T-helper 1 cell treated with Interleukin-12 subunit alpha and Interleukin-12 subunit beta and Interleukin-4 antibody, amounts not matched to agents 30 μg/mL and 1 μg/mL, for 36 hours (primary cell): ENCODE measurements at regions not wholly inside any gene's neighbourhood (a gene's known extent, or its start where the extent isn't known, plus 50 kb on each side); places are given as distances from the start of the nearest gene placed in this dataset.
"Not testable (repeated sequence)": the region's sequence is repeated elsewhere in the genome, so short reads cannot be mapped to it uniquely, and the experiment has no call there.

ENCODE experiments used
- H3K27ac Mint-ChIP-seq: one replicate; pipeline ENCODE4 v1.8.0; 2021; ENCODE audit warnings: mild to moderate bottlenecking, mixed read lengths
- H3K27me3 Mint-ChIP-seq: one replicate; pipeline ENCODE4 v1.8.0; 2021; ENCODE audit warnings: low read depth, mixed read lengths
- H3K36me3 Mint-ChIP-seq: one replicate; pipeline ENCODE4 v1.8.0; 2021; ENCODE audit warnings: low read depth, mixed read lengths
- H3K4me1 Mint-ChIP-seq: one replicate; pipeline ENCODE4 v1.8.0; 2021; ENCODE audit warnings: low read depth, mixed read lengths
- H3K4me3 Mint-ChIP-seq: one replicate; pipeline ENCODE4 v1.8.0; 2021; ENCODE audit warnings: mild to moderate bottlenecking, moderate library complexity, mixed read lengths
- H3K9me3 Mint-ChIP-seq: one replicate; pipeline ENCODE4 v1.8.0; 2021; ENCODE audit warnings: mixed read lengths

DNA sequence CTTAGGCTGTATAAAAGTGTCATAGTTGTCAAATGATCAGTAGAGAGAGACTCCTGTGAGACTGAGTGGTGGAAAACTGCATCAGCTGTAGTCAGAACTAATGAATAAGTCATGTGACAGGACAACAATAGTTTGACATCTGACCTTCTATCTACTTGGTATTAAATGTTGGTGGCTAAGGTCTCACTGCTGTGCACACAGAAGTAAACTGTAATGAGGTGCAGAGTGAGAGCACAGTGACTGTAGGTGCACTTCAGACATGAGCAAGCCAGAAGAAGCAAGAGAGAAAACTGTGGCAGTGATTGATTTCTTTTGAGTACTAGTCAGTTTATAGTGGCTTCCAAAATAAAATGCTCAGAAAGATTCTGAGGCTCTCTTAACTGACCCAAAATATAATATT, 803.6 kb downstream of the RAPGEF2 start:
- no peaks in the 10 kb centered on the region for H3K36me3 Mint-ChIP-seq
- H3K4me1 Mint-ChIP-seq: no peaks in the 10 kb centered on the region
- no peak overlapping the region for H3K27ac Mint-ChIP-seq
- no peaks in the 10 kb centered on the region for H3K27me3 Mint-ChIP-seq
- H3K4me3 Mint-ChIP-seq: no peak overlapping the region
- no peaks in the 10 kb centered on the region for H3K9me3 Mint-ChIP-seq

- no peak overlapping the region for H3K4me3 Mint-ChIP-seq
- no peaks in the 10 kb centered on the region for H3K36me3 Mint-ChIP-seq
- no peaks in the 10 kb centered on the region for H3K4me1 Mint-ChIP-seq
- H3K27me3 Mint-ChIP-seq: no peaks in the 10 kb centered on the region
- H3K27ac Mint-ChIP-seq: no peak overlapping the region
- H3K9me3 Mint-ChIP-seq: no peaks in the 10 kb centered on the region
Measured at GRCh38 chr4:159910721-159911120, 807.8 kb downstream of the RAPGEF2 start.

DNA sequence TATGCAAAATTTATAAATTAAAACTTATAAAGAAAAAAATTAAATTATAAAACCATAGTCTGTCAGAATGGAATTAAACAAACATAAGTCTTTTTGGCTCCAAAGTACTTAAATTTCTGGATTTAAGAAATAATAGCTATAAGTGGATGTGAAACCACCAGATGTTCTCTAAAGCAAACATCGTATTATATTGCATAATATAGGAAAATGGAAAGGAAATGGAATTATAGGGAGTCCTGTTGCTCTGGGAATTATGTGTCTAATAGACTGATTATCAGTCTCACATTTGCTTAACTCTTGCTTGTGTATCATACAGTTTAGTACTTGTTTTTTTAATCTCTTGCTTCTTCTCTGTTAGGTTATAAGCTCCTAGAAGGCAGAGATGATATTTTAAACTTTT, 819.2 kb downstream of the RAPGEF2 start:
- Mint-ChIP-seq H3K4me1 (no peaks in the 10 kb centered on the region), H3K36me3 (no peaks in the 10 kb centered on the region), H3K9me3 (peaks cover 30% of the 10 kb centered on the region), H3K27me3 (no peaks in the 10 kb centered on the region), H3K4me3 (no peak overlapping the region), H3K27ac (no peak overlapping the region)

GRCh38 chr4:159925770-159926169, 822.9 kb downstream of the RAPGEF2 start:
- Mint-ChIP-seq H3K4me1 (no peaks in the 10 kb centered on the region), H3K36me3 (no peaks in the 10 kb centered on the region), H3K27ac (no peak overlapping the region), H3K9me3 (peaks cover 28% of the 10 kb centered on the region), H3K27me3 (no peaks in the 10 kb centered on the region), H3K4me3 (no peak overlapping the region)

GRCh38 chr4:159926871-159927270, 824.0 kb downstream of the RAPGEF2 start:
- Mint-ChIP-seq H3K27me3 (no peaks in the 10 kb centered on the region), H3K27ac (no peak overlapping the region), H3K9me3 (peaks cover 29% of the 10 kb centered on the region)

DNA sequence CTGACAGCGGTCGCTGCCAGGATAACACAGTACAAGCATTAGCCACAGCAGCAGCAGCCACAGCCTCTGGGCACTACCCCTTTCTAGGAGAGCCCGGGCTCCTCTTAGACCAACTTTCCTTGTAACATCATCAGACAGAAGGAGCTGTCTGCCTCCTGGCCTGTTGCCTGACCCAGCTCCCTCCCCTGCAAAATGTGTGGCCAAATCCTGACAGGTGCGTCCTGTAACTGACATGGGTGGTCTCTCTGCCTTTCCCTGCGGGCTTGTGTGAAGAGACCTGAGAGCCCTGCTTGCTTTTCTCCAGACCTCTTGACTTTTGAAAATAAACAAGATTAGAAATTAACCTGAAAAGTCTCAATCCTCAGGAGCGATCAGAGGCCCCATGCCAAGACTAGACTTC, 824.9 kb downstream of the RAPGEF2 start:
- peaks cover 32% of the 10 kb centered on the region for H3K9me3 Mint-ChIP-seq
- no peaks in the 10 kb centered on the region for H3K36me3 Mint-ChIP-seq
- H3K4me3 Mint-ChIP-seq: no peak overlapping the region

More at GRCh38 chr4:159926871-159927270, 824.0 kb downstream of the RAPGEF2 start:
- Mint-ChIP-seq H3K36me3 (no peaks in the 10 kb centered on the region), H3K4me1 (no peaks in the 10 kb centered on the region), H3K4me3 (no peak overlapping the region)

DNA sequence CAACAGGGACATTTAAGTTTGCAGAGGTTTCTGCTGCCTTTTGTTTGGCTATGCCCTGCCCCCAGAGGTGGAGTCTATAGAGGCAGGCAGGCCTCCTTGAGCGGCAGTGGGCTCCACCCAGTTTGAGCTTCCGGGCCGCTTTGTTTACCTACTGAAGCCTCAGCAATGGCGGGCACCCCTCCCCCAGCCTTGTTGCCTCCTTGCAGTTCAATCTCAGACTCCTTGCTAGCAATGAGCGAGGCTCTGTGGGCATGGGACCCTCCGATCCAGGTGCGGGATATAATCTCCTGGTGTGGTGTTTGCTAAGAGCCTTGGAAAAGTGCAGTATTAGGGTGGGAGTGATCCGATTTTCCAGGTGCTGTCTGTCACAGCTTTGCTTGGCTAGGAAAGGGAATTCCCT, 831.7 kb downstream of the RAPGEF2 start:
- H3K4me1 Mint-ChIP-seq, H3K4me3 Mint-ChIP-seq, H3K27me3 Mint-ChIP-seq, H3K27ac Mint-ChIP-seq, H3K36me3 Mint-ChIP-seq: not testable (repeated sequence)
- H3K9me3 Mint-ChIP-seq: peaks cover 23% of the 10 kb centered on the region

More for the DNA sequence above, 824.9 kb downstream of the RAPGEF2 start:
- H3K27ac Mint-ChIP-seq: no peak overlapping the region
- no peaks in the 10 kb centered on the region for H3K27me3 Mint-ChIP-seq
- H3K4me1 Mint-ChIP-seq: no peaks in the 10 kb centered on the region

- Mint-ChIP-seq H3K4me1 (no peaks in the 10 kb centered on the region), H3K27ac (no peak overlapping the region), H3K36me3 (no peaks in the 10 kb centered on the region), H3K9me3 (peaks cover 19% of the 10 kb centered on the region), H3K4me3 (no peak overlapping the region), H3K27me3 (no peaks in the 10 kb centered on the region)
Measured at GRCh38 chr4:159937595-159937994, 834.7 kb downstream of the RAPGEF2 start.

GRCh38 chr4:159939681-159940080, 836.8 kb downstream of the RAPGEF2 start:
- not testable (repeated sequence) for H3K36me3 Mint-ChIP-seq, H3K27ac Mint-ChIP-seq, H3K4me3 Mint-ChIP-seq

DNA sequence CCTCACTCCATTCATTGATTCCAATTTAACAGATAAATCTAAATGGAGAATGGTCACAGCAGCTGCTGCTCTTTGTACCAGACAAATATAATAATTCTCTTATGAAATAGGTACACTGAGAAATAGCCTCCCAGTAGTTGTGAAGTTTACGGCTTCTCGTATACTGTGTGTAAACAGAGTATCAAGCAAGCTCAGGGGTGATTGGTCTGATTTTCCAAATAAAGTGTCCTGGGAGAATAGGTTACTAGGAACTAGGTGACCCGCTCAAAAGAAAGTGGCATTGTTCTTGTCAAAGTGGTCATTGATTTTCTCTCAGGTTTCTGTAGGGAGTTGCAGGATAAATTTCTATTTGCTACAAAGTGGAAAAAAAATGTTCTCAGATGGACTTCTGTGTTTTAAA, 838.2 kb downstream of the RAPGEF2 start:
- no peaks in the 10 kb centered on the region for H3K27me3 Mint-ChIP-seq
- H3K27ac Mint-ChIP-seq: no peak overlapping the region
- H3K4me1 Mint-ChIP-seq: no peaks in the 10 kb centered on the region
- no peaks in the 10 kb centered on the region for H3K36me3 Mint-ChIP-seq
- H3K4me3 Mint-ChIP-seq: no peak overlapping the region
- H3K9me3 Mint-ChIP-seq: peaks cover 5% of the 10 kb centered on the region

More at GRCh38 chr4:159939681-159940080, 836.8 kb downstream of the RAPGEF2 start:
- peaks cover 13% of the 10 kb centered on the region for H3K9me3 Mint-ChIP-seq
- H3K4me1 Mint-ChIP-seq, H3K27me3 Mint-ChIP-seq: not testable (repeated sequence)

GRCh38 chr4:159944477-159944876, 841.6 kb downstream of the RAPGEF2 start:
- Mint-ChIP-seq H3K36me3 (no peaks in the 10 kb centered on the region), H3K27me3 (no peaks in the 10 kb centered on the region), H3K4me1 (no peaks in the 10 kb centered on the region), H3K27ac (no peak overlapping the region), H3K4me3 (no peak overlapping the region), H3K9me3 (no peaks in the 10 kb centered on the region)

DNA sequence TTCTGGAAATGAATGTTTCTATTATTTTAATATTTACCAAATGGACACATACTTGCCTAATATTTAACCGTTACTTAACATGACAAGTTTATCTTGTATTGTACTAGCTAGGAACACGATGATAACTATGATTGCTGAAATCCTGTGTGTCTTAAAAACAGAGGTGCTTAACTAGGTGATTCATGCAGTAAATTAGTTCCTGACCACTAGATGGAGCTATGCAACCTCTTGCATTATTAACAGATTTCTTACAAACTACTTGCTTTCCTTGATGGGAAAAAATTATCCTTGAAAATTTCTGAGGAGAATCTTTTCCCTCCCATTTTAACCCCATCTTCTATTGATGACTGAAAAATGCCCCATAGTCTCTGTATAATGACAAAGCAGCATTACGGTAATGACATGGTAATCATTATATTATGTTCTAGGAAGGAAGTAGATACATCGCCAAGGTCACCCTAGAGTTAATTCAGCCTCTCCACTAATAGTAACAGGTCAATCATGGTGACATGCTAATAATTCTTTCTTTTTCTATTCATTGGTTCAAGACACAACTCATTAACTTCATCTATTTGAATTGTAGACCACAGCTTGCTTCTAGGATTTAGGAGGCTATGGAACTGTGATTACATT, 844.2 kb downstream of the RAPGEF2 start:
- no peaks in the 10 kb centered on the region for H3K4me1 Mint-ChIP-seq

DNA sequence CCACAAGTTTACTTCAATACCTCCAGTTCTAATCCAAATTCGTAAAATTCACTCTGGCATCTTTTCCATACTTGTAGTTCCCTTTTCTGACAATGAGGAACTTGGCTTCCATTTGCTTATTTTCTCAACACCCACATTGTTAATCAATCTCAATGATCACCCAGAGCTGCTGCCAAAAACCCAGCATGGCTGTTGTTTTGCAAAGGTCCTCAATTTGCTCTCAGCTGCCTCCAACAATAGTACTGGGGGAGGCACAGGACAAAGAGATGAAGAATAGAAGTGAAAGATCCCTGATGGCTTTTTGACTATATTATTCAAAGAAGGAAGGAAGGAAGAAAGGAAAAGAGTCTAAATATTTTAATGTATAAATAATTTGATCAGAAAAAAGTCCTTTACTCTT, 847.8 kb downstream of the RAPGEF2 start:
- no peak overlapping the region for H3K4me3 Mint-ChIP-seq
- no peaks in the 10 kb centered on the region for H3K4me1 Mint-ChIP-seq
- H3K27ac Mint-ChIP-seq: no peak overlapping the region
- no peaks in the 10 kb centered on the region for H3K36me3 Mint-ChIP-seq
- H3K9me3 Mint-ChIP-seq: no peaks in the 10 kb centered on the region
- H3K27me3 Mint-ChIP-seq: no peaks in the 10 kb centered on the region

More for the DNA sequence above, 844.2 kb downstream of the RAPGEF2 start:
- H3K36me3 Mint-ChIP-seq: no peaks in the 10 kb centered on the region
- no peak overlapping the region for H3K4me3 Mint-ChIP-seq
- no peak overlapping the region for H3K27ac Mint-ChIP-seq
- H3K9me3 Mint-ChIP-seq: no peaks in the 10 kb centered on the region
- H3K27me3 Mint-ChIP-seq: no peaks in the 10 kb centered on the region

DNA sequence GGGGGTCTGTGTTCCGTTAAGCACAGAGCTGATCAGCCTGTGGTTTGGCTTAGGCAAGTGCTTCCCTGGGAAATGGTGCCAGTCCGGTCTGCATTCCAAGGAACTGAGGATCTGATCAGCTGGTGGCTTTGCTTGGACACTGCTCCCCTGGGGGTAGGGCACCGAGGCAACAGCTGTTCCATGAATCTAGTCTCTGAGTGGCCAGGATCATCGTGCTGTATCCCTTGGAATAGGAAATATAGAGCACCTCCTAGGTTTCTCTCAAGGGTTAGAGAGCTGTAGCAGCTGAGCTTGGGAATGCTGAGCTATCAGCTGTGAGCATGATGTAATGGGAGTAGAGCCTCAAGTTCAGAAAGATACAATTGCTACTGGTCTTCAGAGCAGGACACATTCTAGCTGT, 863.9 kb downstream of the RAPGEF2 start:
- H3K9me3 Mint-ChIP-seq: no peaks in the 10 kb centered on the region
- H3K4me3 Mint-ChIP-seq: no peak overlapping the region
- no peak overlapping the region for H3K27ac Mint-ChIP-seq
- H3K27me3 Mint-ChIP-seq: no peaks in the 10 kb centered on the region
- H3K4me1 Mint-ChIP-seq: no peaks in the 10 kb centered on the region
- no peaks in the 10 kb centered on the region for H3K36me3 Mint-ChIP-seq

GRCh38 chr4:159976871-159977482, 874.1 kb downstream of the RAPGEF2 start:
- not testable (repeated sequence) for H3K4me3 Mint-ChIP-seq, H3K4me1 Mint-ChIP-seq, H3K27ac Mint-ChIP-seq, H3K27me3 Mint-ChIP-seq, H3K9me3 Mint-ChIP-seq, H3K36me3 Mint-ChIP-seq
